ENCODE measurements at regions not wholly inside any gene's neighbourhood (a gene's known extent, or its start where the extent isn't known, plus 50 kb on each side); places are given as distances from the start of the nearest gene placed in this dataset.
"Not testable (repeated sequence)": the region's sequence is repeated elsewhere in the genome, so short reads cannot be mapped to it uniquely, and the experiment has no call there.

DNA sequence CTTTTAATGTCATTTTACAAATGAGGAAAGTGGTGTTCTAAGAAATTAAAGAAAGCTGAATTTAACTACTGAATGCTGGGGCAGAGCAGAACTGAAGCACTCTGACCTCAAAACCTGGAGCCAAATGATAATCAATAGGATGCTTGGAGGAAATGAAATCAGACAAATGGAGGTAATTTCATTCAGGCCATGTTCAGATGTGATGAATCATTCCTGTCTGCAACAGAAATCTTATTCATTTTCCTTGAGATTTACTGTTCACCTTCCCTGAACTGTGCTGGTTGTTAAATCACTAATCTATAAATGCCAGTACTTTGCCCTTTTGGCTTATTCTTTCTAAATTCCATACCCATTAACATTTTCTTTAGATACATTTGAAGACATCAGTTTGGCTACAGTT, 85.6 kb upstream of the SNX7 start:
- DNase-seq (ENCODE audit: low read depth): no peak
- Histone ChIP-seq H3K4me3 (ENCODE audit: low read depth, low read length) (no peak overlapping the region), H3K36me3 (ENCODE audit: control insufficient read depth, insufficient read depth, low read length) (no peaks in the 10 kb centered on the region), H3K27me3 (ENCODE audit: control insufficient read depth, insufficient read depth, low read length) (no peaks in the 10 kb centered on the region)
- TF ChIP-seq, protein P1, sequence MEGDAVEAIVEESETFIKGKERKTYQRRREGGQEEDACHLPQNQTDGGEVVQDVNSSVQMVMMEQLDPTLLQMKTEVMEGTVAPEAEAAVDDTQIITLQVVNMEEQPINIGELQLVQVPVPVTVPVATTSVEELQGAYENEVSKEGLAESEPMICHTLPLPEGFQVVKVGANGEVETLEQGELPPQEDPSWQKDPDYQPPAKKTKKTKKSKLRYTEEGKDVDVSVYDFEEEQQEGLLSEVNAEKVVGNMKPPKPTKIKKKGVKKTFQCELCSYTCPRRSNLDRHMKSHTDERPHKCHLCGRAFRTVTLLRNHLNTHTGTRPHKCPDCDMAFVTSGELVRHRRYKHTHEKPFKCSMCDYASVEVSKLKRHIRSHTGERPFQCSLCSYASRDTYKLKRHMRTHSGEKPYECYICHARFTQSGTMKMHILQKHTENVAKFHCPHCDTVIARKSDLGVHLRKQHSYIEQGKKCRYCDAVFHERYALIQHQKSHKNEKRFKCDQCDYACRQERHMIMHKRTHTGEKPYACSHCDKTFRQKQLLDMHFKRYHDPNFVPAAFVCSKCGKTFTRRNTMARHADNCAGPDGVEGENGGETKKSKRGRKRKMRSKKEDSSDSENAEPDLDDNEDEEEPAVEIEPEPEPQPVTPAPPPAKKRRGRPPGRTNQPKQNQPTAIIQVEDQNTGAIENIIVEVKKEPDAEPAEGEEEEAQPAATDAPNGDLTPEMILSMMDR (IDR thresholded peaks at IDR 0.05; ENCODE audit: insufficient read depth, low read length, poor library complexity, severe bottlenecking): no peak

GRCh38 chr1:98565951-98566350, 95.6 kb upstream of the SNX7 start:
- no peak overlapping the region for H3K4me3 ChIP-seq (ENCODE audit: low read depth, low read length)
- DNase-seq (ENCODE audit: low read depth): no peak
- H3K36me3 ChIP-seq (ENCODE audit: control insufficient read depth, insufficient read depth, low read length): no peaks in the 10 kb centered on the region
- H3K27me3 ChIP-seq (ENCODE audit: control insufficient read depth, insufficient read depth, low read length): no peaks in the 10 kb centered on the region
- TF ChIP-seq, protein P1 (IDR thresholded peaks at IDR 0.05; ENCODE audit: insufficient read depth, low read length, poor library complexity, severe bottlenecking): no peak

GRCh38 chr1:98559291-98559690, 102.2 kb upstream of the SNX7 start:
- Histone ChIP-seq H3K4me3 (ENCODE audit: low read depth, low read length) (no peak overlapping the region), H3K36me3 (ENCODE audit: control insufficient read depth, insufficient read depth, low read length) (no peaks in the 10 kb centered on the region), H3K27me3 (ENCODE audit: control insufficient read depth, insufficient read depth, low read length) (no peaks in the 10 kb centered on the region)
- TF ChIP-seq, protein P1 (IDR thresholded peaks at IDR 0.05; ENCODE audit: insufficient read depth, low read length, poor library complexity, severe bottlenecking): no peak
- no peak for DNase-seq (ENCODE audit: low read depth)

DNA sequence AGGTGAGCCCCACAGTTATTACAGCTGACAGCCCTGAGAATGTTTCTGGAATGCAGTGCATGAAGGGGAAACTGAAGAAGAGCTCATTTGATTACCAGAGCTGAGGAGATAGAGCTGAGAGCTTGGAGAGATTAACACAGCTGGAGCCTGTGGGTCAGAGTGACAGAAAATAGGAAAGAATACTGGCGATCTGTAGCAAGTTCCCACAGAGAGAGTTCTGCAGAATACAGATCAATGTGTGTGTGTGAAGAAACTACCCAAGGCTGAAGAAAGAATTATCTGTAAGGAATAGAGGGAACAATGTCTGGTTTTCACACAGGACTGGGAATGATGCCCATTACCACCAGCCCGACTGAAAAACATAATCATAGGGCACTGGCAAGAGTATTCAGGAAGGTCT, 103.6 kb upstream of the SNX7 start:
- no peaks in the 10 kb centered on the region for H3K36me3 ChIP-seq (ENCODE audit: control insufficient read depth, insufficient read depth, low read length)
- no peak overlapping the region for H3K4me3 ChIP-seq (ENCODE audit: low read depth, low read length)
- DNase-seq (ENCODE audit: low read depth): no peak
- no peaks in the 10 kb centered on the region for H3K27me3 ChIP-seq (ENCODE audit: control insufficient read depth, insufficient read depth, low read length)
- TF ChIP-seq, protein P1 (IDR thresholded peaks at IDR 0.05; ENCODE audit: insufficient read depth, low read length, poor library complexity, severe bottlenecking): no peak

GRCh38 chr1:98556521-98557158, 104.9 kb upstream of the SNX7 start:
- TF ChIP-seq, protein P1 (IDR thresholded peaks at IDR 0.05; ENCODE audit: insufficient read depth, low read length, poor library complexity, severe bottlenecking): peak; percentile 46
- no peak for DNase-seq (ENCODE audit: low read depth)
- Histone ChIP-seq H3K4me3 (ENCODE audit: low read depth, low read length) (no peak overlapping the region), H3K36me3 (ENCODE audit: control insufficient read depth, insufficient read depth, low read length) (no peaks in the 10 kb centered on the region), H3K27me3 (ENCODE audit: control insufficient read depth, insufficient read depth, low read length) (no peaks in the 10 kb centered on the region)

DNA sequence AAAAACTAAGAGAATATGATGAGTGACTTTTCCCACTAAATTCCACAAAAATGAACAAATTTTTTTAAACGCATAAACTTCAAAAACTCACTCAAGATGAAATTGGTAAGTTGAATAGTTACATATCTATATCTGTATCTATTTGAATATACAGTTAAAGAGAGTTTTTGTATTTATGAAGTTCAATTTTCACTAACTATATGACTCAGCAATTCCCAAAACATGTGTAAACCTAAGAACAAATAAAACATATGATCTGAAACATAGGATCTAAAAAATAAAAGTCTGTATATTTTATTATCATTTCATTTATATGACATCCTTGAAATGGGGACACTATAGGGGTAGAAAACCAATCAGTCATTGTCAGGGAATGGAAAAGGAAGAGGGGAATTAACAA, 105.7 kb upstream of the SNX7 start:
- H3K27me3 ChIP-seq (ENCODE audit: control insufficient read depth, insufficient read depth, low read length): no peaks in the 10 kb centered on the region
- H3K36me3 ChIP-seq (ENCODE audit: control insufficient read depth, insufficient read depth, low read length): no peaks in the 10 kb centered on the region
- H3K4me3 ChIP-seq (ENCODE audit: low read depth, low read length): no peak overlapping the region
- TF ChIP-seq, protein P1 (IDR thresholded peaks at IDR 0.05; ENCODE audit: insufficient read depth, low read length, poor library complexity, severe bottlenecking): no peak
- DNase-seq (ENCODE audit: low read depth): no peak

- DNase-seq (ENCODE audit: low read depth); H3K4me3 ChIP-seq (ENCODE audit: low read depth, low read length); H3K27me3 ChIP-seq (ENCODE audit: control insufficient read depth, insufficient read depth, low read length); H3K36me3 ChIP-seq (ENCODE audit: control insufficient read depth, insufficient read depth, low read length): not testable (repeated sequence)
These were observed 108.9 kb upstream of the SNX7 start for GRCh38 chr1:98552576-98553074.

Data from kidney epithelial cell (primary cell).